ENCODE measurements at regions not wholly inside any gene's neighbourhood (a gene's known extent, or its start where the extent isn't known, plus 50 kb on each side); places are given as distances from the start of the nearest gene placed in this dataset.
A peak's percentile ranks its signal among the peaks of the same experiment; 100 is the strongest.

- H3K27ac ChIP-seq = no peak overlapping the region
- TF ChIP-seq ZFX (IDR thresholded peaks at IDR 0.05; ENCODE audit: borderline replicate concordance) = no peak
- TF ChIP-seq, protein P1, sequence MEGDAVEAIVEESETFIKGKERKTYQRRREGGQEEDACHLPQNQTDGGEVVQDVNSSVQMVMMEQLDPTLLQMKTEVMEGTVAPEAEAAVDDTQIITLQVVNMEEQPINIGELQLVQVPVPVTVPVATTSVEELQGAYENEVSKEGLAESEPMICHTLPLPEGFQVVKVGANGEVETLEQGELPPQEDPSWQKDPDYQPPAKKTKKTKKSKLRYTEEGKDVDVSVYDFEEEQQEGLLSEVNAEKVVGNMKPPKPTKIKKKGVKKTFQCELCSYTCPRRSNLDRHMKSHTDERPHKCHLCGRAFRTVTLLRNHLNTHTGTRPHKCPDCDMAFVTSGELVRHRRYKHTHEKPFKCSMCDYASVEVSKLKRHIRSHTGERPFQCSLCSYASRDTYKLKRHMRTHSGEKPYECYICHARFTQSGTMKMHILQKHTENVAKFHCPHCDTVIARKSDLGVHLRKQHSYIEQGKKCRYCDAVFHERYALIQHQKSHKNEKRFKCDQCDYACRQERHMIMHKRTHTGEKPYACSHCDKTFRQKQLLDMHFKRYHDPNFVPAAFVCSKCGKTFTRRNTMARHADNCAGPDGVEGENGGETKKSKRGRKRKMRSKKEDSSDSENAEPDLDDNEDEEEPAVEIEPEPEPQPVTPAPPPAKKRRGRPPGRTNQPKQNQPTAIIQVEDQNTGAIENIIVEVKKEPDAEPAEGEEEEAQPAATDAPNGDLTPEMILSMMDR (IDR thresholded peaks at IDR 0.05) = no peak
Observed at GRCh38 chr2:104904889-104905288, 51.0 kb downstream of the POU3F3 start.

DNA sequence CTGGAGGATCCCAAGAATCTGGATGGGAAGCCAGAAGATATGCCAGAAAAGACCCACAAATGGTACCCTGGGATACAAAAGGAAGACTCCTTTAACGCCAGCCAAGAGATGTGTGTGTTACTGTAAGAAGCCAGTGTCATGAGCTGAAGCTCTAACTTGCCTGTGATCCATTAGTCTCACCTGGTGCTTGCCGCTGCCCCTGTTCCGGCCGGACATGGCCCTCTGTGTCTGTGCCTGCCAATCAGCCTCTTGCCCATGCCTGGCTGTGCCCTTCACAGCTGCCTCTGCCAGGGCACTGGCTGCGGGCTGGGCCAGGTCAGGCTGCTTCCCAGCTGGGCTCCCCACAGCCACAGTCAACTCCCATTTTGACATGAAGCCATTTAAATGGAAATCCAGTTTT, 55.4 kb downstream of the POU3F3 start:
- no peak overlapping the region for H3K27ac ChIP-seq
- no peak for TF ChIP-seq ZFX (IDR thresholded peaks at IDR 0.05; ENCODE audit: borderline replicate concordance)
- TF ChIP-seq, protein P1 (IDR thresholded peaks at IDR 0.05) = no peak

DNA sequence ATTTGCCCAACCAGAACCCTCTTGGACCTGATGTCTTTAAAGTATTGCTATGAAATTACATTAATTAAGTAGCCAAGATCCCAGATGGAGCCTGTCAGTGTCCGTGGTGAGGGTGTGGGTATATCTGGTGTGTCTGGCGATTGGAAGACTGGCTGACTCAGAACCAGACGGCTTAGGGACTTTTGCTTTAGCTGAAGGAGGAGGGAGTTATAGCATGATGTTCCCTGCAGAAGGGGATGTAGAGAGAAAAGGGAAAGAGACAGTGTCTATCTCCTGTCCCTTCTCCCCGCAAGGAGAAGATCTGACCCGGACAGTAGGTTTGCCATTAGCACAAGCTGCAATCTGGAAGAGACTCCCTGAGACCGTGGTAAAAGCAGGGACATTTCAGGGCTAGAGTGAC, 60.6 kb downstream of the POU3F3 start:
- no peak for TF ChIP-seq ZFX (IDR thresholded peaks at IDR 0.05; ENCODE audit: borderline replicate concordance)
- TF ChIP-seq, protein P1 (IDR thresholded peaks at IDR 0.05) = no peak
- no peak overlapping the region for H3K27ac ChIP-seq

DNA sequence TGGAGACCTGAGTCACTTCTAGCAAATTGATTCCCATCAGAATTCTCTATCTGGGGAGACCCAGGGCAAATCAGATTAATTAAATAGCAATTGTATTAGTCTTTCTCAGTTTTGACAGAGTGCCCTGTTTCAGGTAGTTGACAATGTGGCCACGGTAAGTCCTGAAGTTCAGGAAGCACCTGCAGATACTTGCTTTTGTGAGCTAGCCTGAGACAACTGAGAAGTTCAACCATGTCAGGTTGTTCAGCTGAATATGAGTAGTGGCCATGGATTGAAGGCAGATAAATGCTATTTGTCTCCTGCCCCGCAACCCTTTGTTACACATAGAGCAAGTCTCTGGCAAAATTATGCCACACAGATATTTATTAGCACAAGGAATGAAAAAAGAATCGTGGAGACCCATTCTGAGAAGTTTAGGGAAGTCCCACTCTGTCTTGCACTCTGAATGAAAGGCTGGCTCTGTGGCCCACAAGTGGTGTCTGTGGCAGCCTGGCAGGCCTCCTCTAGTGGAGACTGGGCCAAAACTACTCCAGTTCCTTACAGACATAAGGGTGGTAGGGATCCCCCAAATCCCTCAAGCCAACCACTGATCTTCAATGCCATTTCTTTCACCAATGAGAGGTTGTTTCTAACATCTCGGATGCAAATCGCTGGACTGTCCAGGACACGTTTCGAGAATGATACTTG, 61.3 kb downstream of the POU3F3 start:
- no peak overlapping the region for H3K27ac ChIP-seq
- TF ChIP-seq, protein P1 (IDR thresholded peaks at IDR 0.05) = no peak
- no peak for TF ChIP-seq ZFX (IDR thresholded peaks at IDR 0.05; ENCODE audit: borderline replicate concordance)

DNA sequence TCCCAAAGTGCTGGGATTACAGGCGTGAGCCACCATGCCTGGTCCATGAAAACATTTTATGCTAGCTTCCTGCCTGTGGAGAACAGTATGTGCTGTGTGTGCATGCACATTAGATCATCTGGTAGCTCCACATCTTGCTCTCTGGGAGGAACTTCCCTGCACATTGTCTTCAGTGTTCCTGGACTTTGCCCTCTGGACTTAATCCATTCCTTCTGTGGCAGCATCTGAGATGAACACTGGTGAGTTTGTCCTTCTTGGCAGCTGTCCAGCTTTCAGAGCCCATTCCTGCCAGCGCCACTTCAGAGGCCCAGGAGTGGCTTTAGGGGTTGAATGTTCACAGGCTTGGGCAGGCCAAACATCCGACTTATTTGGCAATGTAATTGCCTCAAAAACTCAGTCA, 65.2 kb downstream of the POU3F3 start:
- TF ChIP-seq ZFX (IDR thresholded peaks at IDR 0.05; ENCODE audit: borderline replicate concordance) = no peak
- TF ChIP-seq, protein P1 (IDR thresholded peaks at IDR 0.05) = no peak
- H3K27ac ChIP-seq = no peak overlapping the region

- H3K27ac ChIP-seq = no peak overlapping the region
- TF ChIP-seq, protein P1 (IDR thresholded peaks at IDR 0.05) = 0 out of 2 replicates have a peak, but pooled peaks have one; percentile 6
- TF ChIP-seq ZFX (IDR thresholded peaks at IDR 0.05; ENCODE audit: borderline replicate concordance) = no peak
Observed at GRCh38 chr2:104923665-104924064, 69.8 kb downstream of the POU3F3 start.

DNA sequence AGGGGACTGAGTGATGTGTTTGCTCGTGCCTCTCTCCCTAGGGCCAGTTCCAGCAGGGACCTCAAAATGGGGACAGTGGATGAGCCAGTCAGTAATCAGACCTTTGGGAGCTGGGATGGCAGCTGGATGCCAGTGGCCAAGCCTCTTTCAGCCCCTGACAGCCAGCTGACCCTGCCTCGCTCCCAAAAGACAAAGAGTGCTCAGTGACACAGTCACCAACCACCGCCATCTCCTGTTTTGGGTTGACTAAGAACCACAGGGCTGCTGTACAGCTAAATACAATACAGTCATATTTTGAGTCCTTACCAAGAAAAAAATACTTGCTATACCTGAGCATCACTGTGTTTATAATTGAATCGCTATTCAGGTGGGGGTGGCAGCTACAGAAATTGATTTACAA, 75.7 kb downstream of the POU3F3 start:
- TF ChIP-seq, protein P1 (IDR thresholded peaks at IDR 0.05) = no peak
- no peak for TF ChIP-seq ZFX (IDR thresholded peaks at IDR 0.05; ENCODE audit: borderline replicate concordance)
- no peak overlapping the region for H3K27ac ChIP-seq

Measured in 22Rv1 (cell line).